ENCODE measurements at regions not wholly inside any gene's neighbourhood (a gene's known extent, or its start where the extent isn't known, plus 50 kb on each side); places are given as distances from the start of the nearest gene placed in this dataset.

DNA sequence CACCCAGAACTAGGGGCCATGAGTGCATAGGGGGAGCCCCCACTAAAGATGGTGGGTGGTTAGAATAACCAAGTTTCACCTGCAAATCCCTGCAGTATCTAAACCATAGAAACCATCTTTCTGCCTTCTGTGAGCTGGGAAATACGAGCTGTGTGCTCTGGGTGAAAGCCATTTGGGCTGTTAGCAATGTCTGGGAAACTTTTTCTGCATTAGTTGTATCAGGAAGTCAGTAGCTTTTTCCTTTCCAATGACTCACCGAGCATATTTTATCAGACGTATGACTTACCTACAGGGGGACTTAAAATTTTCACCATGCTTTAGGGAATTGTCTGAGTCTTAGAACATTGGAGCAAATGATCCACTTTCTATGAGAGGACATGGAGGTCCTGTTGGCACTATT lies 584.0 kb downstream of the QKI start:
- Mint-ChIP-seq H3K9me3 (ENCODE audit: unreplicated experiment) (peaks cover 12% of the 10 kb centered on the region), H3K36me3 (ENCODE audit: unreplicated experiment) (no peaks in the 10 kb centered on the region), H3K27ac (ENCODE audit: unreplicated experiment) (no peak overlapping the region), H3K4me3 (ENCODE audit: unreplicated experiment) (no peak overlapping the region), H3K27me3 (ENCODE audit: unreplicated experiment) (no peaks in the 10 kb centered on the region), H3K4me1 (ENCODE audit: unreplicated experiment) (no peaks in the 10 kb centered on the region)
- DNase-seq (ENCODE audit: extremely low spot score, unreplicated experiment): no peak
- TF ChIP-seq, protein P1, sequence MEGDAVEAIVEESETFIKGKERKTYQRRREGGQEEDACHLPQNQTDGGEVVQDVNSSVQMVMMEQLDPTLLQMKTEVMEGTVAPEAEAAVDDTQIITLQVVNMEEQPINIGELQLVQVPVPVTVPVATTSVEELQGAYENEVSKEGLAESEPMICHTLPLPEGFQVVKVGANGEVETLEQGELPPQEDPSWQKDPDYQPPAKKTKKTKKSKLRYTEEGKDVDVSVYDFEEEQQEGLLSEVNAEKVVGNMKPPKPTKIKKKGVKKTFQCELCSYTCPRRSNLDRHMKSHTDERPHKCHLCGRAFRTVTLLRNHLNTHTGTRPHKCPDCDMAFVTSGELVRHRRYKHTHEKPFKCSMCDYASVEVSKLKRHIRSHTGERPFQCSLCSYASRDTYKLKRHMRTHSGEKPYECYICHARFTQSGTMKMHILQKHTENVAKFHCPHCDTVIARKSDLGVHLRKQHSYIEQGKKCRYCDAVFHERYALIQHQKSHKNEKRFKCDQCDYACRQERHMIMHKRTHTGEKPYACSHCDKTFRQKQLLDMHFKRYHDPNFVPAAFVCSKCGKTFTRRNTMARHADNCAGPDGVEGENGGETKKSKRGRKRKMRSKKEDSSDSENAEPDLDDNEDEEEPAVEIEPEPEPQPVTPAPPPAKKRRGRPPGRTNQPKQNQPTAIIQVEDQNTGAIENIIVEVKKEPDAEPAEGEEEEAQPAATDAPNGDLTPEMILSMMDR (IDR thresholded peaks at IDR 0.05): no peak

DNA sequence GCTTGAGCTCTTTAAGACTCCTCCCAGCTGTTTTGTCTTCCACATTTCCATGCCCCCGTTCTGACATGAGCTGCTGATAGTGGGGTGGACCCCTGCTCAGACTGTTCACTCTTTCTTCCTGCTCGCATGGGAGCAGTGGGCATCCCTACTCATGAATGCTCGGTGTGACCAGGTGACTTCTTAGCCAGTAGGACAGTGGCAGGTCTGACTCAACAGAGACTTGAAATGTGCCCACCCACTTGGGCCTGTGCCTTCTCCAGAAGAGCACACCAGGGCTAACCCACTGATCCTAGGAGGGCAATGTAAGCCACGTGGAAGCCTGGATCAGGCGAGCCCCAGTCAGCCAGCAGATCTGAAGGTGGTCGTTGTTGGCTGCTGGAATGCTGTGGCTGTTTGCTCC lies 582.0 kb downstream of the QKI start:
- Mint-ChIP-seq H3K27ac (ENCODE audit: unreplicated experiment) (no peak overlapping the region), H3K9me3 (ENCODE audit: unreplicated experiment) (peaks cover 4% of the 10 kb centered on the region), H3K27me3 (ENCODE audit: unreplicated experiment) (no peaks in the 10 kb centered on the region), H3K4me1 (ENCODE audit: unreplicated experiment) (no peaks in the 10 kb centered on the region), H3K4me3 (ENCODE audit: unreplicated experiment) (no peak overlapping the region), H3K36me3 (ENCODE audit: unreplicated experiment) (no peaks in the 10 kb centered on the region)
- TF ChIP-seq, protein P1 (IDR thresholded peaks at IDR 0.05): no peak
- no peak for DNase-seq (ENCODE audit: extremely low spot score, unreplicated experiment)

DNA sequence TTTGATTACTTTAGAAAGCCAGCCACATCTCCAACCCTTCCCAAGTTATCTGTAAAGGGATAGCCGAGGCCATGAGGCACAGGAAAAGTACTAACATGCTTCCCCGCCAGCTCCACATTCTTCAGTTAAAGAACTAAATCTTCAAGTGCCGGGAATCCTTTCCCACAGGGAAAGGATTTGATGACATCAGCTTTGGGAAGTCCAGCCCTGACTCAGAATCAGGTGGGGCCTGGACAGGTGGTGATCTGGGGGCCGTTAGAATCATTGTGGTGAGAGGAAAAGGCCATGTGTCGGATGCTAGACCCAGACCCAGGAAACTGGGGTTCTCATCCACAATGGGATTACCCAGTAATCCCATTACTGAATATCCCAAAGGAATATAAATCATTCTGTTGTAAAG lies 580.0 kb downstream of the QKI start:
- no peak overlapping the region for H3K27ac Mint-ChIP-seq (ENCODE audit: unreplicated experiment)

DNA sequence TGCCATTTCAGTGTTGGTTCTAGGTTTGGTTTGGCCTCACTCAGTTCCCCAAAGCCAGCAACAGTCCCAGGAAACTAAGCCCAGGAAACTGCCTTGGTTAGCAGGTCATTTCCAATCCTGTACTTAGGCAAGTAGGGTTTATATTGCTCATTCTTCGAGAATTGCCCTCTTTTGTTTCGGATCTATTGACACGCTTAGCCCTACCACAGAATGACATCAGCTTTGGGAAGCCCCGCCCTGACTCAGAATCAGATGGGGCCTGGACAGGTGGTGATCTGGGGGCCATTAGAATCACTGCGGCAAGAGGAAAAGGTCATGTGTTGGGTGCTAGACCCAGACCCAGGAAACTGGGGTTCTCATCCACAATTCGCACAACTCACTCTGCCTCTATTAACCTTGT lies 578.2 kb downstream of the QKI start:
- Mint-ChIP-seq H3K27me3 (ENCODE audit: unreplicated experiment) (no peaks in the 10 kb centered on the region), H3K4me3 (ENCODE audit: unreplicated experiment) (no peak overlapping the region), H3K36me3 (ENCODE audit: unreplicated experiment) (no peaks in the 10 kb centered on the region), H3K27ac (ENCODE audit: unreplicated experiment) (no peak overlapping the region), H3K9me3 (ENCODE audit: unreplicated experiment) (peaks cover 4% of the 10 kb centered on the region), H3K4me1 (ENCODE audit: unreplicated experiment) (no peaks in the 10 kb centered on the region)
- DNase-seq (ENCODE audit: extremely low spot score, unreplicated experiment): no peak
- TF ChIP-seq, protein P1 (IDR thresholded peaks at IDR 0.05): no peak

More for the DNA sequence above, 580.0 kb downstream of the QKI start:
- Mint-ChIP-seq H3K9me3 (ENCODE audit: unreplicated experiment) (peaks cover 4% of the 10 kb centered on the region), H3K4me1 (ENCODE audit: unreplicated experiment) (no peaks in the 10 kb centered on the region), H3K27me3 (ENCODE audit: unreplicated experiment) (no peaks in the 10 kb centered on the region), H3K4me3 (ENCODE audit: unreplicated experiment) (no peak overlapping the region), H3K36me3 (ENCODE audit: unreplicated experiment) (no peaks in the 10 kb centered on the region)
- no peak for DNase-seq (ENCODE audit: extremely low spot score, unreplicated experiment)
- TF ChIP-seq, protein P1 (IDR thresholded peaks at IDR 0.05): no peak

DNA sequence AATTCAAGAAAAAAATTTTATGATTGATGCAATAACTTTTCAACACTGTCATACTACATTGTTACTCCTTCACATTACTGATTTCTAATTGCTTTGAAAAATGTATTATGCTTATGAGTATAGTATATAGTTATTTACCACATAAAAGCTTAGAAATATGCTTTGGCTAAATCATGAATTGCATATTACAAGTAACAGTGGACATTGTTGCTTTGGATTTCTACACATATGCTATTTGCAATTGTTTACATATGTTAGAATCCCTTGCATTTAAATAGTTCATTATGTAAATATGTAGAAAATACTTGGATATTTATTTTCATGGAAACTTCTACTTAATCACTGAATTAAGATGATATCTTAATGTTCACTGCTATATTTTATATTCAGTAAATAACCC lies 577.5 kb downstream of the QKI start:
- Mint-ChIP-seq H3K27me3 (ENCODE audit: unreplicated experiment) (no peaks in the 10 kb centered on the region), H3K4me3 (ENCODE audit: unreplicated experiment) (no peak overlapping the region), H3K4me1 (ENCODE audit: unreplicated experiment) (no peaks in the 10 kb centered on the region), H3K9me3 (ENCODE audit: unreplicated experiment) (no peaks in the 10 kb centered on the region), H3K27ac (ENCODE audit: unreplicated experiment) (no peak overlapping the region), H3K36me3 (ENCODE audit: unreplicated experiment) (no peaks in the 10 kb centered on the region)
- TF ChIP-seq, protein P1 (IDR thresholded peaks at IDR 0.05): no peak
- no peak for DNase-seq (ENCODE audit: extremely low spot score, unreplicated experiment)
